Glomerular visceral epithelial cell (primary cell): ENCODE measurements at regions not wholly inside any gene's neighbourhood (a gene's known extent, or its start where the extent isn't known, plus 50 kb on each side); places are given as distances from the start of the nearest gene placed in this dataset.
A peak's percentile ranks its signal among the peaks of the same experiment; 100 is the strongest.

Source experiments
- DNase-seq: peaks from one replicate; pipeline ENCODE4 v3.0.0-alpha.2; 2016; ENCODE audit errors: extremely low spot score

GRCh38 chr7:130963339-130963738 is 229.3 kb upstream of the KLF14 start:
- no peak for DNase-seq

- DNase-seq = no peak
Observed at GRCh38 chr7:130965515-130965914, 231.5 kb upstream of the KLF14 start.

GRCh38 chr7:130966246-130967009 is 232.4 kb upstream of the KLF14 start:
- peak; percentile 60 for DNase-seq

GRCh38 chr7:130970196-130970595 is 236.2 kb upstream of the KLF14 start:
- no peak for DNase-seq

- DNase-seq = no peak
Observed at GRCh38 chr7:130970696-130971095, 236.7 kb upstream of the KLF14 start.

GRCh38 chr7:130971297-130971696 is 237.3 kb upstream of the KLF14 start:
- no peak for DNase-seq

- no peak for DNase-seq
Observed at GRCh38 chr7:130972201-130972600, 238.2 kb upstream of the KLF14 start.

- DNase-seq = no peak
Observed at GRCh38 chr7:130973637-130974036, 239.6 kb upstream of the KLF14 start.

GRCh38 chr7:130974169-130974568 is 240.2 kb upstream of the KLF14 start:
- no peak for DNase-seq

GRCh38 chr7:130974794-130975193 is 240.8 kb upstream of the KLF14 start:
- no peak for DNase-seq

- DNase-seq = no peak
Observed at GRCh38 chr7:130975731-130976130, 241.7 kb upstream of the KLF14 start.

- DNase-seq = peak; percentile 45
Observed at GRCh38 chr7:130982160-130982638, 248.2 kb upstream of the KLF14 start.

- DNase-seq = no peak
Observed at GRCh38 chr7:130982651-130983050, 248.6 kb upstream of the KLF14 start.

- DNase-seq = no peak
Observed at GRCh38 chr7:130985361-130985760, 251.4 kb upstream of the KLF14 start.

GRCh38 chr7:130986261-130986690 is 252.3 kb upstream of the KLF14 start:
- DNase-seq = no peak

GRCh38 chr7:130987092-130987491 is 253.1 kb upstream of the KLF14 start:
- no peak for DNase-seq

- DNase-seq = peak; percentile 24
Observed at GRCh38 chr7:130988443-130988842, 254.4 kb upstream of the KLF14 start.

GRCh38 chr7:130989101-130989795 is 255.2 kb upstream of the KLF14 start:
- no peak for DNase-seq

- DNase-seq = no peak
Observed at GRCh38 chr7:130990178-130990832, 256.3 kb upstream of the KLF14 start.

- DNase-seq = no peak
Observed at GRCh38 chr7:130993671-130994365, 259.8 kb upstream of the KLF14 start.

GRCh38 chr7:130994378-130995115 is 260.5 kb upstream of the KLF14 start:
- no peak for DNase-seq
